SK-N-SH treated with all-trans-retinoic acid at 6 μM for 48 hours (cell line): ENCODE measurements at regions not wholly inside any gene's neighbourhood (a gene's known extent, or its start where the extent isn't known, plus 50 kb on each side); places are given as distances from the start of the nearest gene placed in this dataset.

ENCODE experiments used
- ARNTL ChIP-seq: fragments of 450-650 bp; formaldehyde crosslinking; IDR thresholded peaks from 2 replicates; pipeline ENCODE4 v1.5.0; 2020; ENCODE audit warnings: low read depth, mild to moderate bottlenecking, moderate library complexity, borderline replicate concordance
- CSDC2 ChIP-seq: fragments of 250-450 bp; sonication (Bioruptor Pico); IDR thresholded peaks from 2 replicates; pipeline ENCODE4 v1.5.0; 2020; ENCODE audit warnings: mild to moderate bottlenecking, moderate library complexity
- PPARA ChIP-seq: fragments of 250-450 bp; sonication (Bioruptor Pico); IDR thresholded peaks from 2 replicates; pipeline ENCODE4 v1.5.0; 2020; ENCODE audit warnings: mild to moderate bottlenecking, borderline replicate concordance
- TOX ChIP-seq: fragments of 250-450 bp; sonication (Bioruptor Pico); IDR thresholded peaks from 2 replicates; pipeline ENCODE4 v1.8.0; 2021; ENCODE audit warnings: mild to moderate bottlenecking, moderate library complexity, borderline replicate concordance
- ZC3H10 ChIP-seq: fragments of 250-450 bp; sonication (Bioruptor Pico); IDR thresholded peaks from 2 replicates; pipeline ENCODE4 v1.5.1; 2021; ENCODE audit warnings: mild to moderate bottlenecking, moderate library complexity
- ZNF565 ChIP-seq: fragments of 450-650 bp; formaldehyde crosslinking; conservative IDR thresholded peaks from 2 replicates; pipeline ENCODE4 v1.5.0; 2020; ENCODE audit warnings: low read depth, mild to moderate bottlenecking, moderate library complexity
- ZNF8 ChIP-seq: fragments of 450-650 bp; formaldehyde crosslinking; IDR thresholded peaks from 2 replicates; pipeline ENCODE4 v1.5.0; 2020; ENCODE audit warnings: mild to moderate bottlenecking, moderate library complexity
- TF ChIP-seq, protein P1 (sequence below): fragments of 250-450 bp; sonication (Bioruptor Pico); IDR thresholded peaks from 2 replicates; pipeline ENCODE4 v1.8.0; 2020; ENCODE audit warnings: mild to moderate bottlenecking, moderate library complexity, borderline replicate concordance
- TF ChIP-seq, protein P2 (sequence below): fragments of 250-450 bp; sonication (Bioruptor Pico); IDR thresholded peaks from 2 replicates; pipeline ENCODE4 v1.5.1; 2021; ENCODE audit warnings: mild to moderate bottlenecking, moderate library complexity

DNA sequence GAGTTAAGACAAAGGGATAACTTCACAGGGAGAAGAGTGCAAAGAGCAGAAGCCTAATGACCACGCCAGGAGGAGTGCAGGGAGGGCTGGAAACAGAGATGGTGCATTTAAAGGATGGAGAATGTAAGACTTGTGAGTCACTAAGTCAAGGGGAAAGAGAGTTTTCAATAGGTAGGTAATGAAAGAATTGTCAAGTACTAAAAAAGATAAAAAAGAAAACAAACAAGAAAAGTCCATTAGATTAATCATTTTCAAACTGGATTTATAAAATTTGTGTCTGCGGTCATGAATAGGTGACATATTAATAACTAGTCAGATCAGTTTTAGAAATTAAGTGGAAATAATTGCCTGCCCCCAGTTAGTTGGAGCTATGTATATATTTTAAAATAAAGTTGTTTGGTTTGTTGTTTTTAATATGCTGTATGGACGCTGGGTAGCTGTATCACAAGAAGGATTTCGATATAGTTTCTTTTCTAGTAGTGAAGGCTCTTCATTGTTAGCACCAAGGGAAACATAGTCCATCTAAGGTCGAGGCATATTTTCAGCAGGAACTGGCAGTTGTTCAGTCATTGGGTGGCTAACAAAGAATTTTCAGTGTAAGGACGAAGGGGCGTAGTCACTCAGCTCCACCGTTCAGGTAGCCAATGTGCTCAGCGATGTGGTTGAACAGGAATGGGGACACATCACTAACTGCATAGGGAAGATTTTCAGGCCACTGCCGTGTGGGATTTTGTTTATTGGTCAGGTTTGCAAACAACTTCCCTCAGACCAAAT, 203.0 kb downstream of the TGFB2 start:
- TF ChIP-seq ARNTL (no peak), ZNF8 (CRISPR knock-in tag) (no peak), PPARA (no peak), CSDC2 (CRISPR knock-in tag) (no peak), ZC3H10 (CRISPR knock-in tag) (no peak), TOX (no peak), ZNF565 (CRISPR knock-in tag) (no peak)
- TF ChIP-seq, protein P1, sequence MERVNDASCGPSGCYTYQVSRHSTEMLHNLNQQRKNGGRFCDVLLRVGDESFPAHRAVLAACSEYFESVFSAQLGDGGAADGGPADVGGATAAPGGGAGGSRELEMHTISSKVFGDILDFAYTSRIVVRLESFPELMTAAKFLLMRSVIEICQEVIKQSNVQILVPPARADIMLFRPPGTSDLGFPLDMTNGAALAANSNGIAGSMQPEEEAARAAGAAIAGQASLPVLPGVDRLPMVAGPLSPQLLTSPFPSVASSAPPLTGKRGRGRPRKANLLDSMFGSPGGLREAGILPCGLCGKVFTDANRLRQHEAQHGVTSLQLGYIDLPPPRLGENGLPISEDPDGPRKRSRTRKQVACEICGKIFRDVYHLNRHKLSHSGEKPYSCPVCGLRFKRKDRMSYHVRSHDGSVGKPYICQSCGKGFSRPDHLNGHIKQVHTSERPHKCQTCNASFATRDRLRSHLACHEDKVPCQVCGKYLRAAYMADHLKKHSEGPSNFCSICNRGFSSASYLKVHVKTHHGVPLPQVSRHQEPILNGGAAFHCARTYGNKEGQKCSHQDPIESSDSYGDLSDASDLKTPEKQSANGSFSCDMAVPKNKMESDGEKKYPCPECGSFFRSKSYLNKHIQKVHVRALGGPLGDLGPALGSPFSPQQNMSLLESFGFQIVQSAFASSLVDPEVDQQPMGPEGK (CRISPR knock-in tag), result no peak
- TF ChIP-seq, protein P2, sequence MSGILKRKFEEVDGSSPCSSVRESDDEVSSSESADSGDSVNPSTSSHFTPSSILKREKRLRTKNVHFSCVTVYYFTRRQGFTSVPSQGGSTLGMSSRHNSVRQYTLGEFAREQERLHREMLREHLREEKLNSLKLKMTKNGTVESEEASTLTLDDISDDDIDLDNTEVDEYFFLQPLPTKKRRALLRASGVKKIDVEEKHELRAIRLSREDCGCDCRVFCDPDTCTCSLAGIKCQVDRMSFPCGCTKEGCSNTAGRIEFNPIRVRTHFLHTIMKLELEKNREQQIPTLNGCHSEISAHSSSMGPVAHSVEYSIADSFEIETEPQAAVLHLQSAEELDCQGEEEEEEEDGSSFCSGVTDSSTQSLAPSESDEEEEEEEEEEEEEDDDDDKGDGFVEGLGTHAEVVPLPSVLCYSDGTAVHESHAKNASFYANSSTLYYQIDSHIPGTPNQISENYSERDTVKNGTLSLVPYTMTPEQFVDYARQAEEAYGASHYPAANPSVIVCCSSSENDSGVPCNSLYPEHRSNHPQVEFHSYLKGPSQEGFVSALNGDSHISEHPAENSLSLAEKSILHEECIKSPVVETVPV, result no peak
